HG02840 (cell line): ENCODE measurements at regions not wholly inside any gene's neighbourhood (a gene's known extent, or its start where the extent isn't known, plus 50 kb on each side); places are given as distances from the start of the nearest gene placed in this dataset.

Experiments
- ATAC-seq: cut with Tn5 transposase; IDR thresholded peaks from one replicate; pipeline ENCODE4 v1.9.1; 2021; ENCODE audit warnings: mild to moderate bottlenecking, moderate library complexity, moderate number of reproducible peaks; ENCODE audit not compliant: unreplicated experiment, low FRiP score

DNA sequence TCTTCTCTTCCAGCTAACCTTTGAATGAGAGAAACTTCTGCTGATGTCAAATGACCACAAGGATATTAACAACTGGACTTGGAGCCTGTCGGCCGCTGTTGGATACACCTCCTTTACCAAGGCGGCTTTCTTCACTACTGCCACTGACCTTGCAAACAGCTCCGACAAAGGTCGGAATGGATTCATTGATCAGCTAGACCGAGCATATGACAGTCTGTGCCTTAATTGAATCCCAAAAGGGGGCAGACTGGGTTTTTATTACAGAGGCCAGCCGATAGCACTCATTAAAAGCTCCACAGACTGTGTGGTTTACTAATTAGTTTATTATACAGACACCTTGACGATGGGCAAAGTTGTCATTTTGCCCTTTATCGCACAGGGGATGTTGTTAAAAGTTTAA, 394.5 kb downstream of the RERGL start:
- no peak for ATAC-seq

- no peak for ATAC-seq
Measured at GRCh38 chr12:17691369-17691768, 398.6 kb downstream of the RERGL start.

DNA sequence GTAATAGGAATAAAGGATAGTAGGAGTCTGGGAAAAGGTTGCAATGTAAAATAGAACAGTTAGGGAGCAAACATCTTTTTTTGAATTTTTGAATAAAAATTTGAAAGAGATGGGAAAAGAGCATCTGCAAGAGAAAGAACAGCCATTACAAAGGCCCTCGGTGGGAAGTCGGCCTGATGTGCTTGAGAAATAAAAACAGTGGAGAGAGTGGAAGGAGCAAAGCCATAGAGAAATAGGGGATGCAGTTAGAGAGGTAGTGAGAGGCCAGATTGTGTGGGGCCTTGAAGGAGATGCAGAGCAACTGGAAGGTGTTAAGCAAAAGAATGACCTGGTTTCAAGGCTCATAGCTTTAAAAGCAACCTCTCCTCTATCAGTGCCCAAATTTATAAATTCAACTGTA, 409.8 kb downstream of the RERGL start:
- no peak for ATAC-seq

- no peak for ATAC-seq
Measured at GRCh38 chr12:17666641-17667324, 423.2 kb downstream of the RERGL start.

DNA sequence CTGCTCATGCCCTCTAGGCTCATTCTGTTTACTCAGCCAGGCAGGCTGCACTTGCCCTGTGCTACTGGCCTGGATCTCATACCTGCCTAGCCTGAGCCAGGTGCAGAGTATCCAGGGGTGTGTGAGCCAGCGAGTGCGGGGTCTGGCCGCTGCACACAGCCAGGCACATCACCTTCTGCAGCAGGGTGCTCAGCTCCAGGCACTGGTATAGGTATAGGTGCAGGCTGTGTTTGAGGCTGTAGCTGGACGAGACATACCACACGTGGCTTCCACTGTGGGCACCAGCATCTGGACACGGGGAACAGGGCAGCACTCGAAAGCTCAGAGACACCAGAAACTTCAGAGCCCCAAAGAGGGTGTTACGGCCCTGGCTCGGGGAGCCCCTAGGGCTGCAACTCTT, 424.2 kb downstream of the RERGL start:
- ATAC-seq, result no peak

DNA sequence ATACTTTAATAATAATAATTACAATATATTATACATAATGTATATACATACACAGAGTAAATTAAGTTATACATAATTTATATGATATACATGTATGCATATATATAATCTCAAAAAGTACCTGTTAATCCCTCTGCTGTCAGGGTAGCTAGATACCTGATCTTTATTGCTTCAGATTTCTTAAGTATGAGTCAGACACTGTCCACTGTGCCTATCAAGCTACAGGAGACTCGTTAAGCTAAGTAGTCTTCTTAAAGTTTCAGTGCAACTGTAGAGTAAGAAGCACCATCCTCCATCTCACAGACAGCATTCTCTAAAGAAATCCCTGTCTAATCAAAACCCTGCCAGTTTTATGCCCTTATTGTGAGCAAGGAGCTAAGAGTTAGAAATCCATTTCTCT, 428.7 kb downstream of the RERGL start:
- no peak for ATAC-seq

DNA sequence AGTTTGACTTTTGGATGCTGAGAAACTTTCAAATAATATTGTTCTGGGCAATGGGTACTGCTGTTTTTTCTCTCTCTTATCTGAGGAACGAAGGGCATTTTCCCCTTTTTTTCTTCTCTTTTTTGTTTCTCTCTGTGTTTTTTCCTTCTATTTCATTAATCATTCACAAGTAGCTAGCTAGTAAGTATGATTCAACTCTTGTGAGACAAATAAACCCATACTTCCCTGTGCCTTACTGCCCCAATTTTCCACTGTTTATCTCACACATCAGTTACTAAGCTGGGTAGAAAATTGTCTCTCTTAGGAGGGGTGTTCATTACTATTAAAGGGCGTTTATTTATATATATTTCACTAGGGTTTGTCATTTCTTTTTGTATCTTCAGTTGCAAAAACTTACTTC, 437.6 kb downstream of the RERGL start:
- ATAC-seq, result no peak

- ATAC-seq, result no peak
Measured at GRCh38 chr12:17642340-17642650, 447.7 kb downstream of the RERGL start.

DNA sequence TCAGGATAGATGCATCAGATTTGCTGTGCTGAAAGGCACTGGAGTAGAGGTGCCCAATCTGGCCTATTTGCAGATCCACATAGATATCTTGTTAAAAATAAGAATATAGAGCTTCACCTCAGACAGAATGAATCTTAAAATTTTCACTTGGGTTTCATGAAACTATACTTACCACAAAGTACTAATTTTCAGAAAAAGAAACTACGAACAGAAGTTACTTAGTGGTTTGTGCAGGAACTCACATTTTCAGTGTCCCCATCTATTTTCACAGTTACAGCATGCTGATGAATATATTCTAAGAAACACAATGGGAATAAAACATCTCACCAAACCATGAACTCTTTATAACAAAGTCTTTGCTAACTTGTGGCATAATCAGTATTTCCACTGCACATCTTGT, 449.4 kb downstream of the RERGL start:
- no peak for ATAC-seq

DNA sequence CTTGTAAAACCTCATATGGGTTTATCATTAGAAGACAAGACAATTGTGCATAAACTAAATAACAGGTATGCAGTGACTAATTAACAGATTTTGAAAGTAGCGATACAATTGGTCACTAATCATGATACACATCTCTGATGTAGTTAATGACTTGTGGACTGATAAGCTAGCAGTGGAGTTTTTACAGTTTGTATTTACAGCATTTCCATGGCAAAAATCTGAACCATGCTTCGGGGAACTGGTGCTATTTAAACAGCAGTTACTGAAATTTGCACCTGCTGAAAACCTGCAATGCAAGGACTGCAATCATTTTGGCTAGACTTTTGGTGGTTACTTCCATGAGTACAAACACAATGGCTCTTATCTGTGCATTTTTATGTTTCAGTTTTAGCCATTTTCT, 471.2 kb downstream of the RERGL start:
- no peak for ATAC-seq

DNA sequence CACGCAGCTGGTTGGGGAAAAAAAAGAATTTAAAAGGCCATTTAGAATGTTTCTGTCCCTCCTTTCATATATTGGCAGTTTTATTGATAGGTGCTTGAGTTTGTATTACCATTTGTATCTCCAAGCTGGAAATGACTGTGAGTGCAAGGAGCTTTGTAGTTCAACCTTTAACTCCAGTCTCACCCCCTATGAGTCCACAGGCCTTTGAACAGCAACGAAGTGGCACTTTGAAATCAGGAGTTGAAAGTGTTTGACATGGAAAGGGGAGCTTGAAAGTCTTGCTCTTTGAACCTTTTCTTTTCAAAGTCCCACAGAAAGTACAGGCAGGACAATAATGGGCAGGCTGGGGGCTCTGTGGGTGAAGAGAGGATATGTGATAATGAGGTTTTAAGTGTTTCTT, 480.3 kb downstream of the RERGL start:
- ATAC-seq, result no peak

- no peak for ATAC-seq
Measured at GRCh38 chr12:17609153-17609552, 480.8 kb downstream of the RERGL start.

DNA sequence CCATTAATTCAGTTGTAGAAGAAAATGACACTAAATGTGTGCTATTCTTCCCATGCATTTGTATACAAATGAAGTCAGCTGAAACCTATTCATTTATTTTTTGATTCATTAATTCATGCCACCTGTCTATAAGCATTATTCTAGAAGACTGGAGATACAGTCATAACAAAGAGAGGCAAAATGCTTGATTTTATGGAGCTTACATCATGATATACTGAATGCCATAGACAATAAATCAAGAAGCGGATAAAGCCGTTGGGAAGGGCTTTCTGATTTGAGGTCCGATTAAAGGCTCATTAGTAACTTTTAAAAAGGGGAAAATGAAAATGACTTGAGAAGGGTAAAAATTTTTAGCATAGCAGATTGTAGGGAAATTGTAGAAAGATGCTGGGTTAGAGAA, 494.9 kb downstream of the RERGL start:
- ATAC-seq, result no peak

DNA sequence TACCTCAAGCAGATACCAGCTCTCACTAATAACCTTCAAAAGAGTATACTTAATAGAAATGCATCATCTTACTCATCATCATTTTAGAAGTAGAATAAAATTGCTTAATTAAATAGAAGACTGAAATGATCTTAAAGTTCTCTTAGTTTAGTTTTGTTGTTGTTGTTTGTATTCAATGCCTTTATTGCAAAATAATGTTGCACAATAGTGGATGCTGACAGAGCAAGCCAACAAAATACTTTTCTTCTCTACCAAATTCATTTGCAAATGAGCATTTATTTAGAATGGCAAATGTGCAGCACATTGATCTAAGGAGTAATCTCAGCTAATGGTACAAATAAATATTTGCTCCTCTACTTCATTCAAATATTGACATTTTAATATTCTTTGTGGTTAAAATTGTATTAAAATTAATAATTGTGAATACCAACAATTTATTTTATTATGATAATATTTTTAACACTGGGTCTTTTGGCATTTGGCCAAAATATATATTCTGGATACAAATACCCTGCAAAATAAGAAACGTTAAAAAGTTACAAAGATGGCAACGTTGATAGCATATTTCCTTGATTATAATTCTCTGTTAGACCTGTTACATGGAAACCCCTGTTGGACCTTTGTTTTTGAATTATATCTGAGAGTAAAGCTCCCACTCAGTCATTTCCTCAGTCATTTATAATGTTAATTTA, 496.1 kb downstream of the RERGL start:
- ATAC-seq, result no peak

DNA sequence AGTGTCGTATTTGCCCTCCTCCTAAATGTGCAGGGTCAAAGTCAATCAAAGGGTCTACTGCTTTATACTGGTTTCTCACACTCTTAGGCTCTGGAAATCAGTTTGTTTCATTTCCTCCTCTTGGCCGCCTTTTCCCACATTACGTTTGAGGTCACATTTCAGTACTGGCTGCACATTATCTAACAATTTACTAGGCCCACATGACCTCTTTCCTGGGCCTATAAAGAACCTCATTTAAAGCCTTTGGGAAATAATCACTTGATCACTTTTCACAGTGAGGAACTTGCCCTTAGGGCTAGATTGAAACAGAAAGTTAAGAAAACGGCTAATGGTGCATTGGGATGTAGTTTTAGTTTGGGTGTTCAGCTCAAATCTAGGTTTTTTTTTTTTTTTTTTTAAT, 497.5 kb downstream of the RERGL start:
- ATAC-seq, result no peak

DNA sequence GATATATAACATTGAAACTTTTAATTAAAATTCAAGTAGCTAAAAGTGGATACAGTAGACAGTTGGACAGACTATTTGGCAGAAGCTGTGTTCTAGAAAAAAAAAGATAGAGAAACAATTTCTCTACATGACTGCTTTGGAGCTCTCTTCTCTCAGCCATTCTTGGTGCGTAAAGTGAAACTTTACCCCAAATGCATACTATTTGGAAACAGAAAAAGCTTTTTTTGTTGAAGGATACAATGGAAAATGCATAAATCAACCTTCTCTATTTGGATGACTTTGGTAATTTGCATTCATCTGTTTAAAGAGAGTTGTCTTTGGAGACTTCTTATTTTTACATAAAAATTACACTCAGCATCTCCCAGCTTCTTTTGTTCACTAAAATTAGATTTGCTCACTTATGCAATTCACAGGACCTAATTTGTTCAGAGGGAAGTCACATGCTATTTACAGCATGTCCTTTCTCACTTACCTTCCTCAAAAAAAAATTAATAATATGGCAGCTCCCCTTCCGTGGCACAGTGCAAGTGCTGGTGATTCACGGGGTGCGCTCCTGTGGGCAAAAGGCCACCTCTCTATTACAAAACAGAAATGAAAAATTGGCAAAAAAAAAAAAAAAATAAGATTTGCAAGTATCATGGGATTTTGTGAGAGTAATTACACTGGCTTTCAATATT, 498.9 kb downstream of the RERGL start:
- no peak for ATAC-seq

DNA sequence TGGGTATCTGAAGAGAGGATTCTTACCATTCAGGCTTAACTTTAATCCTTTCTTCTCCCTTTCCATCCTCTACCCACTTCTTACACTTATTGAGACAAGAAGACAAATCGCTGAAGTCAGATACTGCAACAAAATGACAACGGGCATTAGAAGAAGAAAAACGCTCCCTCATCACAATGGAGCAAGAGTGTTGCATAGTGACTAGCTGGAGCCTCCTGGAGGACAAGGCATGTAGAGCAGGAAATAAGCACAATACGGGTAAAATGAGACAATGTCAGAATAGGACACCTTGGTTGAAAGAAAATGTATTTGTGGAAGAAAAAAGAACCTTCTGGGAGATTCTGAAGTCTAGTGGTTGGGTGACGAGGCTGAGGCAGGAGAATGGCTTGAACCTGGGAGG, 501.0 kb downstream of the RERGL start:
- ATAC-seq, result no peak

DNA sequence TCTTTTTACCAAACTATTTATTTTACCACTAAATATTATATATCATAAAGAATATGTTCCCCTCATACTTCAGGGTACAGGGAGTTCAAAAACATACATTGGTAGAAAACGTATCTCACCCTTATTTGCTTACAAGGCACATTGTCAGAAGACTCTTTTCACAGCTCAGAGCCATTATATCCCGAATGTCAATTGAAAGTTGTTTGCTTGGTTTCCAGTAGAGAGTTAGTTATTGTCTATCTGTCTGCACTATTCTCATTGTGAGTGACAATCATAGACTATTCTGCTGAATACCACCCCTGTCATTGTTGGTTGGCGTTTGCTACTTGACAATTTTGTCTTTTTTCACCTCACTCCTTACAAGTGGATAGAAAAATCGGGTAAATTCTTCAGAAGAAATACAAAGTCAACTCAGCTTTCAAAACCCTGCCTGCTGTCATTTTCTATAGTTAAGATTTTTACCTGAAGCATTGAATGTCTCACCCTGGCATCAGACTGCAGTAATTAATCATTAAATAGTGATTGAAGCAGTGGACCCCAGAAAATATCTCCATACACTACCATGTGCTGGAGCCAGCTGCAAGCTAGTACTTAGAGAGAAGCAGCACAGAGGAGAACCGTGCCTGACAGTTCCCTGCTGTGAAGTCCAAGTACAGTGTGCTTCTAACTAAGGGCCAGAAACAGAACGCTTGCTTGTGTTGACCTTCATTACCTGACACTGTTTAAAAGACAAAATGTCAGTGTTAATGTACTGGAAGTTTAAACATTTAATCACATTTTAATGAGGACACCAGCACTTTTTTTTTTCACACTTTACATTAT, 510.6 kb downstream of the RERGL start:
- no peak for ATAC-seq

DNA sequence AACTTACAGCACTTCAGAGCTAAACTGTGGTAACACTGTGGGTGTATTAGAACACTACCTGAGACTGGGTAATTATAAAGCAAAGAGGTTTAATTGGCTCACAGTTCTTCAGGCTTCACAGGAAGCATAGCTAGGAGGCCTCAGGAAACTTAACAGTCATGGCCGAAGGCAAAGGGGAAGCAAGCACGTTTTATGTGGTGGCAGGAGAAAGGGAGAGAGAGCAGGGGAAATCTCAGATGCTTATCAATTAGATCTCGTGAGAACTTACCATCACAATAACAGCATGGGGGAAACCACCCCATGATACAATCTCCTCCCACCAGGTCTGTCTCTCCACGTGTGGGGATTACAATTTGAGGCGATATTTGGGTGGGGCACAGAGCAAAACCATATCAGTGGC, 512.6 kb downstream of the RERGL start:
- ATAC-seq, result no peak

GRCh38 chr12:17572250-17572649, 517.7 kb downstream of the RERGL start:
- ATAC-seq, result no peak

DNA sequence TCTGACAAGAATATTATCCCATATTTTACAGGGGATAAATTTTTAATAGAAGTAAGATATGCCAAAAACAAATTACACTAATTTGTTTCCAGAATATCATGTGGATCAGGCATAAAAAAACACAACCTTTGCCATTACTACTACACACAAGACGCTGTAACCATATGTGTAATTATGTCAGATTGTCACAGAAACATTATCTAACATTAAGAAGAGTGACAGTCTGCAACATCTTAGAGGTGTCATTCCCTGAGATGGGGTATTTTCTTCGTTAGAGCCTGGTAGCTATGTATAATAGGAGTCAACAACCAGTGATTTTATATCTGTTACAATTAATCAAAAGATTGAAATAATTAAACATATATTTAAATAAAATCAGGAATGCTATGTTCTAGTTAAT, 518.9 kb downstream of the RERGL start:
- ATAC-seq, result no peak
